GM10266 (cell line): ENCODE measurements at regions not wholly inside any gene's neighbourhood (a gene's known extent, or its start where the extent isn't known, plus 50 kb on each side); places are given as distances from the start of the nearest gene placed in this dataset.

ENCODE experiments used
- DNase-seq: peaks from one replicate; pipeline ENCODE4 v3.0.0; 2012; ENCODE audit errors: extremely low spot score
- CTCF ChIP-seq: IDR thresholded peaks from 2 replicates; pipeline ENCODE4 v1.5.1; 2012; ENCODE audit warnings: mild to moderate bottlenecking, low read depth; ENCODE audit not compliant: control insufficient read depth, insufficient read depth; ENCODE audit errors: missing control alignments

- TF ChIP-seq CTCF = no peak
- DNase-seq = no peak
Measured at GRCh38 chr5:72561148-72561972, 54.1 kb upstream of the ZNF366 start.

GRCh38 chr5:72559866-72560766 is 52.9 kb upstream of the ZNF366 start:
- no peak for DNase-seq
- no peak for TF ChIP-seq CTCF

- DNase-seq = no peak
- TF ChIP-seq CTCF = no peak
Measured at GRCh38 chr5:72558383-72558782, 51.2 kb upstream of the ZNF366 start.

GRCh38 chr5:72558046-72558336 is 50.8 kb upstream of the ZNF366 start:
- no peak for TF ChIP-seq CTCF
- DNase-seq = no peak

GRCh38 chr5:72557167-72558045 is 50.2 kb upstream of the ZNF366 start:
- TF ChIP-seq CTCF = no peak
- DNase-seq = no peak
